Gastroesophageal sphincter (tissue), 4 donors: ENCODE measurements at regions not wholly inside any gene's neighbourhood (a gene's known extent, or its start where the extent isn't known, plus 50 kb on each side); places are given as distances from the start of the nearest gene placed in this dataset.

ENCODE experiments used
- ATAC-seq: fragments of 150-250 bp; one replicate; pipeline ENCODE4 v1.9.1; 2016; ENCODE audit warnings: mild to moderate bottlenecking, moderate library complexity
- H3K27ac ChIP-seq, 4 donors: fragments of 200-600 bp; sonication (generic) in 3 of 4; 1 replicate in 3 of 4; 2 replicates in 1 of 4; pipeline ENCODE4 v1.5.1; 2016 to 2019
- H3K27me3 ChIP-seq: fragments of 200-600 bp; sonication (generic); one replicate; pipeline ENCODE4 v1.5.1; 2019
- H3K36me3 ChIP-seq, 2 donors: fragments of 200-600 bp; sonication (generic); one replicate each; pipeline ENCODE4 v1.5.1; 2019; ENCODE audit warnings: control low read depth in 1 of 2
- H3K4me1 ChIP-seq, 3 donors: fragments of 200-600 bp; sonication (generic); 1 replicate in 2 of 3; 2 replicates in 1 of 3; pipeline ENCODE4 v1.5.1; 2016 to 2019; ENCODE audit warnings: control low read depth in 2 of 3
- H3K4me3 ChIP-seq, 2 donors: fragments of 200-600 bp; sonication (generic); one replicate each; pipeline ENCODE4 v1.5.1; 2019; ENCODE audit warnings: mild to moderate bottlenecking in 1 of 2, moderate library complexity in 1 of 2
- H3K9me3 ChIP-seq, 3 donors: fragments of 200-600 bp; sonication (generic); one replicate each; pipeline ENCODE4 v1.5.1; 2017 to 2019; ENCODE audit warnings: control low read depth in 2 of 3
- CTCF ChIP-seq, 4 experiments: fragments of 200-600 bp in 2 of 4; fragments of 450-650 bp in 2 of 4; sonication (generic) in 1 of 4; IDR thresholded peaks; one replicate each; pipeline ENCODE4 v1.5.1; 2017 to 2019; ENCODE audit warnings: antibody characterized with exemption in 4 of 4, mild to moderate bottlenecking in 2 of 4, moderate library complexity in 2 of 4
- EP300 ChIP-seq: sonication (generic); formaldehyde crosslinking; IDR thresholded peaks from one replicate; pipeline ENCODE4 v1.6.1; 2017; ENCODE audit warnings: antibody characterized with exemption, mild to moderate bottlenecking
- POLR2A ChIP-seq, 2 donors: fragments of 450-650 bp; IDR thresholded peaks; one replicate each; pipeline ENCODE4 v1.6.1; 2017; ENCODE audit warnings: antibody characterized with exemption in 2 of 2, mild to moderate bottlenecking in 2 of 2, moderate library complexity in 1 of 2
- POLR2AphosphoS5 ChIP-seq: sonication (generic); formaldehyde crosslinking; IDR thresholded peaks from one replicate; pipeline ENCODE4 v1.6.1; 2017; ENCODE audit warnings: antibody characterized with exemption
- WGBS, 2 donors: methylation state at CpG; one replicate each; pipeline ENCODE4 v1.1.5; 2018; ENCODE audit warnings: low coverage in 1 of 2; 5-methylcytosine and 5-hydroxymethylcytosine counted together

DNA sequence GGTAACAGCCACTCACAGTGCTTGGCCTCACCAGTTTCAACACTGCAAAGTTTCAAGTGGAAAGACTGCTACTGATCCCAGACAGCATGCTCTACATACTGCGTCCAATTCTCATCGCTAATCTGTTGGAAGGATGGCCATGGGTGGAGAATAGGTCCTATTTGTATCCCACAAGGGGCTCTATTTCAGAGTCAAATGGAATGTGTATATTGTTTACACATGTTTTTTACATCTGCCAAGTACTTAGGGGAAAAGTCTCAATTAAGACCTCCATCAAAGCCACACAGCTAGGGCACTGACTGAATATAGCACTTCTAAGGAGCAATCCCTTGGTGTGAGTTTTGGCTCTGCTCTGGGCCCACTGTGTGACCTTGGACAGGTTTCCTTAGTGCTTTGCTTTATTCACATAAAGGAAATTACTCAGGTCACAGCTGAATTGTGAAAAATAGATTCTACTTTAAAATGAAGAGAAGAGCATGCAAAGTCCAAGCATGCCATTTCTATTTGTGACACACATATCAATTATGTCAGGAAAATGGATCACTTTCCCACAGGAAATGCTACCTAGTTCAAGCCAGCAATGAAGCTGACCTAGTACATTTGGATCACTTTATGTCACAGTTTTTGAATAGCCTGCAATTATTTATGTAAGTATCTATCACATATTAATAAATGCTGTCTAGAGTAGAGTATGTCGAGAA lies 112.9 kb upstream of the STK17B start:
- H3K4me3 ChIP-seq = no peak overlapping the region
- TF ChIP-seq CTCF (IDR thresholded peaks at IDR 0.05) = no peak
- no peak for TF ChIP-seq POLR2A (IDR thresholded peaks at IDR 0.05)
- TF ChIP-seq EP300 = no peak
- TF ChIP-seq POLR2AphosphoS5 = no peak
- no peaks in the 10 kb centered on the region for H3K9me3 ChIP-seq
- H3K27me3 ChIP-seq = no peaks in the 10 kb centered on the region
- 57 to 59% methylated on average over 3 of the region's 3 CpGs for WGBS, 2 donors
- no peak overlapping the region for H3K27ac ChIP-seq
- H3K36me3 ChIP-seq = no peaks in the 10 kb centered on the region
- no peak for ATAC-seq
- peaks cover 2 to 15% (median 4%) of the 10 kb centered on the region in 3 donors for H3K4me1 ChIP-seq

DNA sequence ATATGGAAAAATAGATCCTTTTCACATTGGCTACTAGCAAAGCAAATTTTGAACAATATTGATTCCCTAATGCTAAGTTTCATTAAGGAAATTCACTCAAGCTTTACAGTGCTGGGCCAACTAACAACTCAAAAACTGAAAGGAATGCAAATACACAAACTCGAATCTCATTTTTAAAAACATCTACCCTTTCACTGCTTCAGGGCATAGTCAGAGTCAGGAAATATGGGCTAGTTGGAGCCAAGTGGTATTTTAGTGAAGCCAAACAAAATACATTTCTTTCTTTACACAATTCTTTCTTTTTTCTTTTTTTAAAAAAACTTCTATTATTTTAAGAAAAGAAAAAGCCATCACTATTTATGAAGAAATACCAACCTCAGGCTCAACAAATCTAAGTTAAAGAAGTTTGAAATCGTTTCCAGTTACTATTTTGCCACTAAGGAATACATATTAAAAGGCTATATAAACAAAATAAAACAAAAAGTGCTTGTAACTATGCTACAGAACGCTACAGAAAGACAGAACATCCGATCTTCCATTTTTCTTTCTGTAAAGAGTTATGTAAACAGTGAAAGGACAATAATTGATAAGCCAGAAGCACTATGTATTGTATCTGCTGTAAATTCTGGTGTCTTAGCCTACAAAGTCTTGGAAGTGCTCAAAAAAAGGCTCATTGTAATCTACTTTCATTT lies 113.6 kb upstream of the STK17B start:
- H3K27ac ChIP-seq = no peak overlapping the region
- no peak for ATAC-seq
- 17 to 21% methylated on average over 4 of the region's 4 CpGs for WGBS, 2 donors
- H3K4me1 ChIP-seq = peaks cover 2 to 15% (median 4%) of the 10 kb centered on the region in 3 donors
- no peaks in the 10 kb centered on the region for H3K27me3 ChIP-seq
- H3K9me3 ChIP-seq = no peaks in the 10 kb centered on the region
- no peaks in the 10 kb centered on the region for H3K36me3 ChIP-seq
- no peak overlapping the region for H3K4me3 ChIP-seq
- no peak for TF ChIP-seq EP300
- TF ChIP-seq POLR2A (IDR thresholded peaks at IDR 0.05) = no peak

GRCh38 chr2:196286821-196287220 lies 115.4 kb upstream of the STK17B start:
- TF ChIP-seq POLR2A (IDR thresholded peaks at IDR 0.05) = no peak
- no peak for ATAC-seq

DNA sequence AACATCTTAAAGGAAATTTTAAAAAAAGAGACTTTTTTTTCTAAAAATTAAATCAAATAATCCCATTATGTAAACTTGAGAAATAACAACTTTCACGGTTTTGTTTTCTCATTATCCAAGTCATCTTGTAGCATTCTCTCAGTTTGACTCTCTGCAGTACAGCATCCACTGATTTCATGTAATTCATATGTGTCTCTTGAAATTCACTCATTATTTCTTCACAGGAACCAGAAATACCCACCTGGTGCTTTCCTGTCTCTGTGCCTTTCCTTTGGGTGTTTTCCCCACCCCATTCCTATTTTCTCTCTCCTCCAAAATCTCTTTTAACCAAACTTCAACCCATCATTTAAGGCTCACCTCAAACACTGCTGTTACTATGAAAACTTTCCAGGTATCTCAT lies 116.1 kb upstream of the STK17B start:
- H3K4me1 ChIP-seq = peaks cover 2 to 15% (median 4%) of the 10 kb centered on the region in 3 donors
- 78 to 82% methylated on average over 1 of the region's 1 CpG for WGBS, 2 donors
- no peak overlapping the region for H3K27ac ChIP-seq
- no peaks in the 10 kb centered on the region for H3K27me3 ChIP-seq
- TF ChIP-seq POLR2AphosphoS5 (no peak), POLR2A (IDR thresholded peaks at IDR 0.05) (no peak), CTCF (IDR thresholded peaks at IDR 0.05) (no peak), EP300 (no peak)
- no peaks in the 10 kb centered on the region for H3K9me3 ChIP-seq
- H3K36me3 ChIP-seq = no peaks in the 10 kb centered on the region
- no peak for ATAC-seq
- H3K4me3 ChIP-seq = no peak overlapping the region

More at GRCh38 chr2:196286821-196287220, 115.4 kb upstream of the STK17B start:
- no peaks in the 10 kb centered on the region for H3K27me3 ChIP-seq
- no peak overlapping the region for H3K4me3 ChIP-seq
- no peak overlapping the region for H3K27ac ChIP-seq
- H3K9me3 ChIP-seq = no peaks in the 10 kb centered on the region
- H3K36me3 ChIP-seq = no peaks in the 10 kb centered on the region
- peaks cover 2 to 15% (median 4%) of the 10 kb centered on the region in 3 donors for H3K4me1 ChIP-seq

DNA sequence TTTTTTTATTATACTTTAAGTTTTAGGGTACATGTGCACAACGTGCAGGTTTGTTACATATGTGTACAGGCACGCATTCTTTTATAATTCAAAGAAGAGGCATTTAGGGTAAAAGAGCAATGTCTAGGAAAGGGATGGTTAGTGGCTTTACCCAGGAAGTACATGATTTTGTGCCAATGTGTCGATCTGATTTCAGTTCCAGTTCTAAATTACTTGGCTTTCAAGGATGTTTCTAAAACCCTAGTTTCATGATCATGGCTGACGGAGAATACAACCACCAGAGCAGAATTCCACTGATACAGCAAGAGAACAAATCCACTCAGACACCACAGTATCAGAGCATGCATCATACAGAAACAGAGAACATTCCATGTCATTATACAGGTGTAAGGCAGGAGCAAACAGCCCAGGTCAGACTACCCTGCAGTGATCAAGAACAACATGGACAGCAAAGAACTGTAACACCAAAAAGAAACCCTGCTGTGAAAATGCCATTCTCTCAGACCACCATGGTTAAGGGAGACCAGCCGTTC lies 116.7 kb upstream of the STK17B start:
- no peak overlapping the region for H3K4me3 ChIP-seq
- TF ChIP-seq CTCF (IDR thresholded peaks at IDR 0.05) (no peak), EP300 (no peak), POLR2AphosphoS5 (no peak), POLR2A (IDR thresholded peaks at IDR 0.05) (no peak)
- no peak for ATAC-seq
- 65 to 82% methylated on average over 4 of the region's 5 CpGs for WGBS, 2 donors
- H3K4me1 ChIP-seq = peaks cover 2 to 15% (median 4%) of the 10 kb centered on the region in 3 donors
- no peaks in the 10 kb centered on the region for H3K9me3 ChIP-seq
- no peaks in the 10 kb centered on the region for H3K27me3 ChIP-seq
- H3K27ac ChIP-seq = no peak overlapping the region
- no peaks in the 10 kb centered on the region for H3K36me3 ChIP-seq

GRCh38 chr2:196289000-196289399 lies 117.6 kb upstream of the STK17B start:
- H3K36me3 ChIP-seq = no peaks in the 10 kb centered on the region
- 48 to 55% methylated on average over 2 of the region's 2 CpGs for WGBS, 2 donors
- H3K9me3 ChIP-seq = no peaks in the 10 kb centered on the region
- H3K27ac ChIP-seq = no peak overlapping the region
- ATAC-seq = no peak
- peaks cover 2 to 15% (median 4%) of the 10 kb centered on the region in 3 donors for H3K4me1 ChIP-seq
- TF ChIP-seq POLR2A (IDR thresholded peaks at IDR 0.05) = no peak
- TF ChIP-seq POLR2AphosphoS5 = no peak
- no peak for TF ChIP-seq EP300
- TF ChIP-seq CTCF (IDR thresholded peaks at IDR 0.05) = no peak
- no peaks in the 10 kb centered on the region for H3K27me3 ChIP-seq
- H3K4me3 ChIP-seq = no peak overlapping the region
